ENCODE measurements at regions not wholly inside any gene's neighbourhood (a gene's known extent, or its start where the extent isn't known, plus 50 kb on each side); places are given as distances from the start of the nearest gene placed in this dataset.
"Not testable (repeated sequence)": the region's sequence is repeated elsewhere in the genome, so short reads cannot be mapped to it uniquely, and the experiment has no call there.

- ChIA-PET CTCF (no interaction called here), POLR2A (no interaction called here)
- TF ChIP-seq LEF1 (IDR thresholded peaks at IDR 0.05; ENCODE audit: borderline replicate concordance) (no peak), FOXM1 (IDR thresholded peaks at IDR 0.05; ENCODE audit: borderline replicate concordance) (no peak), SUZ12 (IDR thresholded peaks at IDR 0.05) (no peak), ELF4 (IDR thresholded peaks at IDR 0.05) (no peak), CTBP1 (IDR thresholded peaks at IDR 0.05; ENCODE audit: borderline replicate concordance) (no peak), ZNF384 (IDR thresholded peaks at IDR 0.05) (no peak), SP1 (IDR thresholded peaks at IDR 0.05) (no peak), L3MBTL2 (conservative IDR thresholded peaks at IDR 0.05) (no peak), ARNT (IDR thresholded peaks at IDR 0.05) (no peak), FOXK2 (IDR thresholded peaks at IDR 0.05) (no peak), FOXA1 (IDR thresholded peaks at IDR 0.05) (no peak), PKNOX1 (IDR thresholded peaks at IDR 0.05) (no peak), NFRKB (IDR thresholded peaks at IDR 0.05) (no peak), HDGF (IDR thresholded peaks at IDR 0.05; ENCODE audit: borderline replicate concordance) (no peak), TARDBP (IDR thresholded peaks at IDR 0.05) (no peak), BHLHE40 (IDR thresholded peaks at IDR 0.05; ENCODE audit: borderline replicate concordance) (no peak)
- DNase-seq (ENCODE audit: extremely low spot score): no peak
Observed at GRCh38 chr4:79661196-79661595, 253.2 kb upstream of the GK2 start.

- POLR2A ChIA-PET; CTCF ChIA-PET; DNase-seq (ENCODE audit: extremely low spot score): not testable (repeated sequence)
Observed at GRCh38 chr4:79659308-79659870, 251.4 kb upstream of the GK2 start.

GRCh38 chr4:79657379-79657778, 249.4 kb upstream of the GK2 start:
- no peak for DNase-seq (ENCODE audit: extremely low spot score)
- TF ChIP-seq ARNT (IDR thresholded peaks at IDR 0.05) (no peak), TARDBP (IDR thresholded peaks at IDR 0.05) (no peak), FOXM1 (IDR thresholded peaks at IDR 0.05; ENCODE audit: borderline replicate concordance) (no peak)
- CTCF ChIA-PET: no interaction called here
- POLR2A ChIA-PET: no interaction called here

- TF ChIP-seq ZNF384 (IDR thresholded peaks at IDR 0.05) (no peak), LEF1 (IDR thresholded peaks at IDR 0.05; ENCODE audit: borderline replicate concordance) (no peak), SUZ12 (IDR thresholded peaks at IDR 0.05) (no peak), BHLHE40 (IDR thresholded peaks at IDR 0.05; ENCODE audit: borderline replicate concordance) (no peak), NFRKB (IDR thresholded peaks at IDR 0.05) (no peak), HDGF (IDR thresholded peaks at IDR 0.05; ENCODE audit: borderline replicate concordance) (no peak), SP1 (IDR thresholded peaks at IDR 0.05) (no peak)
- CTCF ChIA-PET: no interaction called here
Observed at GRCh38 chr4:79653871-79654270, 245.8 kb upstream of the GK2 start.

GRCh38 chr4:79652738-79653137, 244.7 kb upstream of the GK2 start:
- POLR2A ChIA-PET: no interaction called here
- TF ChIP-seq NFRKB (IDR thresholded peaks at IDR 0.05): no peak
- no peak for TF ChIP-seq BHLHE40 (IDR thresholded peaks at IDR 0.05; ENCODE audit: borderline replicate concordance)
- TF ChIP-seq ZNF384 (IDR thresholded peaks at IDR 0.05): no peak
- no peak for TF ChIP-seq FOXA1 (IDR thresholded peaks at IDR 0.05)
- CTCF ChIA-PET: no interaction called here
- DNase-seq (ENCODE audit: extremely low spot score): no peak

More at GRCh38 chr4:79653871-79654270, 245.8 kb upstream of the GK2 start:
- DNase-seq (ENCODE audit: extremely low spot score): no peak
- POLR2A ChIA-PET: no interaction called here

GRCh38 chr4:79652232-79652631, 244.2 kb upstream of the GK2 start:
- ChIA-PET CTCF (no interaction called here), POLR2A (no interaction called here)
- DNase-seq (ENCODE audit: extremely low spot score): no peak
- no peak for TF ChIP-seq ARNT (IDR thresholded peaks at IDR 0.05)
- no peak for TF ChIP-seq BHLHE40 (IDR thresholded peaks at IDR 0.05; ENCODE audit: borderline replicate concordance)
- TF ChIP-seq ZNF384 (IDR thresholded peaks at IDR 0.05): no peak
- TF ChIP-seq CTBP1 (IDR thresholded peaks at IDR 0.05; ENCODE audit: borderline replicate concordance): no peak
- no peak for TF ChIP-seq FOXM1 (IDR thresholded peaks at IDR 0.05; ENCODE audit: borderline replicate concordance)
- TF ChIP-seq SP1 (IDR thresholded peaks at IDR 0.05): no peak
- no peak for TF ChIP-seq LEF1 (IDR thresholded peaks at IDR 0.05; ENCODE audit: borderline replicate concordance)
- TF ChIP-seq HDGF (IDR thresholded peaks at IDR 0.05; ENCODE audit: borderline replicate concordance): no peak
- no peak for TF ChIP-seq ELF4 (IDR thresholded peaks at IDR 0.05)
- TF ChIP-seq FOXK2 (IDR thresholded peaks at IDR 0.05): no peak
- no peak for TF ChIP-seq SUZ12 (IDR thresholded peaks at IDR 0.05)
- TF ChIP-seq NFRKB (IDR thresholded peaks at IDR 0.05): no peak
- TF ChIP-seq PKNOX1 (IDR thresholded peaks at IDR 0.05): no peak

- ChIA-PET POLR2A (no interaction called here), CTCF (no interaction called here)
- TF ChIP-seq NFRKB (IDR thresholded peaks at IDR 0.05) (no peak), PKNOX1 (IDR thresholded peaks at IDR 0.05) (no peak), BHLHE40 (IDR thresholded peaks at IDR 0.05; ENCODE audit: borderline replicate concordance) (no peak), HDGF (IDR thresholded peaks at IDR 0.05; ENCODE audit: borderline replicate concordance) (no peak), FOXA1 (IDR thresholded peaks at IDR 0.05) (no peak), ELF4 (IDR thresholded peaks at IDR 0.05) (no peak), FOXM1 (IDR thresholded peaks at IDR 0.05; ENCODE audit: borderline replicate concordance) (no peak), LEF1 (IDR thresholded peaks at IDR 0.05; ENCODE audit: borderline replicate concordance) (no peak), TARDBP (IDR thresholded peaks at IDR 0.05) (no peak), SP1 (IDR thresholded peaks at IDR 0.05) (no peak), FOXK2 (IDR thresholded peaks at IDR 0.05) (no peak), L3MBTL2 (conservative IDR thresholded peaks at IDR 0.05) (no peak), CTBP1 (IDR thresholded peaks at IDR 0.05; ENCODE audit: borderline replicate concordance) (no peak), ARNT (IDR thresholded peaks at IDR 0.05) (no peak), SUZ12 (IDR thresholded peaks at IDR 0.05) (no peak), ZNF384 (IDR thresholded peaks at IDR 0.05) (no peak)
- DNase-seq (ENCODE audit: extremely low spot score): no peak
Observed at GRCh38 chr4:79651456-79651855, 243.4 kb upstream of the GK2 start.

All from HEK293T (cell line).